B cell (primary cell): ENCODE measurements at regions not wholly inside any gene's neighbourhood (a gene's known extent, or its start where the extent isn't known, plus 50 kb on each side); places are given as distances from the start of the nearest gene placed in this dataset.

ENCODE experiments used
- ATAC-seq: fragments of 200-7000 bp; cut with Tn5 transposase; one replicate; pipeline ENCODE4 v1.10.0; 2021; ENCODE audit warnings: low read depth, mild to moderate bottlenecking, moderate number of reproducible peaks, moderate library complexity
- CTCF ChIA-PET: fragments of 350-600 bp; sonication (Branson Sonifier 250); formaldehyde crosslinking; loops from one replicate; lab custom pipeline; 2021; ENCODE audit warnings: antibody characterized with exemption, inconsistent platforms; lab: Charles Lee
- POLR2A ChIA-PET: fragments of 350-600 bp; sonication (Branson Sonifier 250); formaldehyde crosslinking; loops from one replicate; lab custom pipeline; 2021; ENCODE audit warnings: antibody characterized with exemption; lab: Charles Lee
- DNase-seq: peaks from one replicate; pipeline ENCODE4 v3.0.0; 2013
- H2AFZ ChIP-seq: 2 replicates; pipeline ENCODE4 v1.6.1; 2012; ENCODE audit warnings: mild to moderate bottlenecking, low read depth, low read length; ENCODE audit not compliant: insufficient read depth, poor library complexity, severe bottlenecking
- H3K27ac ChIP-seq, 2 donors: 1 replicate in 1 of 2; 2 replicates in 1 of 2; pipeline ENCODE4 v1.5.1; 2012 to 2013; ENCODE audit warnings: low read length in 2 of 2, mild to moderate bottlenecking in 2 of 2, moderate library complexity in 1 of 2
- H3K27me3 ChIP-seq, 4 experiments: fragments of 200-600 bp in 1 of 4; sonication (generic) in 1 of 4; replicated peaks in 1 of 4; 1 replicate in 2 of 4; 2 replicates in 2 of 4; pipeline versions ENCODE4 v1.6.1 to v1.7.0; 2013 to 2016; ENCODE audit warnings: low read length in 3 of 4, mild to moderate bottlenecking in 2 of 4, mixed read lengths in 1 of 4, moderate library complexity in 1 of 4; ENCODE audit not compliant: insufficient read depth in 4 of 4, control insufficient read depth in 3 of 4; ENCODE audit errors: control extremely low read depth in 1 of 4
- H3K36me3 ChIP-seq, 2 experiments: replicated peaks in 1 of 2; 1 replicate in 1 of 2; 2 replicates in 1 of 2; pipeline versions ENCODE4 v1.6.1 to v1.7.1; 2013; ENCODE audit warnings: low read length in 1 of 2; ENCODE audit not compliant: insufficient read depth in 2 of 2, control insufficient read depth in 1 of 2; ENCODE audit errors: control extremely low read depth in 1 of 2, extremely low read depth in 1 of 2
- H3K4me1 ChIP-seq, 2 donors: fragments of 200-600 bp in 1 of 2; sonication (generic) in 1 of 2; 1 replicate in 1 of 2; 2 replicates in 1 of 2; pipeline versions ENCODE4 v1.5.1 to v1.6.1; 2013 to 2017; ENCODE audit warnings: low read length in 2 of 2; ENCODE audit not compliant: control insufficient read depth in 2 of 2, insufficient read depth in 2 of 2
- H3K4me2 ChIP-seq: replicated peaks from 2 replicates; pipeline ENCODE3; 2012; ENCODE audit warnings: mild to moderate bottlenecking, low read depth, low read length; ENCODE audit not compliant: poor library complexity, severe bottlenecking
- H3K4me3 ChIP-seq, 5 experiments: fragments of 200-600 bp in 1 of 5; sonication (generic) in 1 of 5; 1 replicate in 3 of 5; 2 replicates in 2 of 5; pipeline versions ENCODE4 v1.5.1 to v1.7.0; 2011 to 2016; ENCODE audit warnings: low read length in 4 of 5, mild to moderate bottlenecking in 4 of 5, low read depth in 2 of 5, control low read depth in 1 of 5, moderate library complexity in 1 of 5; ENCODE audit not compliant: insufficient read depth in 1 of 5; ENCODE audit errors: control extremely low read depth in 1 of 5, extremely low read depth in 1 of 5
- H3K79me2 ChIP-seq: fragments of 200-600 bp; sonication (generic); one replicate; pipeline ENCODE4 v1.6.0; 2016; ENCODE audit warnings: low read length; ENCODE audit not compliant: control insufficient read depth, insufficient read depth
- H3K9ac ChIP-seq: fragments of 200-600 bp; sonication (generic); 2 replicates; pipeline ENCODE4 v1.6.1; 2017; ENCODE audit warnings: mild to moderate bottlenecking, low read length, moderate library complexity
- H3K9me3 ChIP-seq, 3 donors: one replicate each; pipeline versions ENCODE4 v1.6.1 to v1.7.1; 2013; ENCODE audit warnings: low read length in 2 of 3; ENCODE audit not compliant: control insufficient read depth in 2 of 3, insufficient read depth in 1 of 3; ENCODE audit errors: control extremely low read depth in 1 of 3
- H4K20me1 ChIP-seq: 2 replicates; pipeline ENCODE4 v1.6.0; 2012; ENCODE audit warnings: mild to moderate bottlenecking, low read length; ENCODE audit not compliant: insufficient read depth, control insufficient read depth, poor library complexity, severe bottlenecking
- H3K27ac Mint-ChIP-seq: one replicate; pipeline ENCODE4 v1.8.0; 2021; ENCODE audit warnings: mixed read lengths
- H3K27me3 Mint-ChIP-seq: one replicate; pipeline ENCODE4 v1.8.0; 2021; ENCODE audit warnings: mixed read lengths
- H3K4me1 Mint-ChIP-seq: one replicate; pipeline ENCODE4 v1.8.0; 2021; ENCODE audit warnings: mixed read lengths
- H3K4me3 Mint-ChIP-seq: one replicate; pipeline ENCODE4 v1.8.0; 2021; ENCODE audit warnings: mixed read lengths
- H3K9me3 Mint-ChIP-seq: one replicate; pipeline ENCODE4 v1.8.0; 2022; ENCODE audit warnings: mixed read lengths; ENCODE audit not compliant: insufficient read depth
- CTCF ChIP-seq: fragments of 200-600 bp; IDR thresholded peaks from one replicate; pipeline ENCODE4 v1.8.0; 2022; ENCODE audit warnings: antibody characterized with exemption, mild to moderate bottlenecking
- EZH2 ChIP-seq: IDR thresholded peaks from 2 replicates; pipeline ENCODE4 v1.6.1; 2012; ENCODE audit warnings: borderline replicate concordance, low read depth, mild to moderate bottlenecking, moderate library complexity, low read length; ENCODE audit not compliant: insufficient read depth, poor library complexity, severe bottlenecking
- WGBS: methylation state at CpG from one replicate; pipeline ENCODE4 v1.1.5; 2013; ENCODE audit warnings: missing lambda C conversion rate; ENCODE audit not compliant: insufficient coverage; 5-methylcytosine and 5-hydroxymethylcytosine counted together
- intact Hi-C: fragments of 100-400 bp; cut with micrococcal nuclease; formaldehyde crosslinking; loops from one replicate; pipeline ENCODE4 v1.10.0; 2022

GRCh38 chr2:71928734-71929481 lies 218.8 kb downstream of the CYP26B1 start:
- no peak for TF ChIP-seq EZH2
- no peak for TF ChIP-seq CTCF
- intact Hi-C loops: loop anchor here (10.0 kb wide), 1 partner anchor 1246 kb away; no protein-coding TSS in a partner anchor

More at GRCh38 chr2:71928734-71929481, 218.8 kb downstream of the CYP26B1 start:
- no peak overlapping the region for H3K4me3 Mint-ChIP-seq
- H3K27me3 Mint-ChIP-seq: no peaks in the 10 kb centered on the region
- H4K20me1 ChIP-seq: no peaks in the 10 kb centered on the region
- no peak overlapping the region for H3K4me2 ChIP-seq
- no peaks in the 10 kb centered on the region for H3K36me3 ChIP-seq
- no peaks in the 10 kb centered on the region for H3K27me3 ChIP-seq
- POLR2A ChIA-PET: no interaction called here
- ATAC-seq (no peak), DNase-seq (no peak)
- no peaks in the 10 kb centered on the region for H3K4me1 Mint-ChIP-seq
- no peak overlapping the region for H2AFZ ChIP-seq
- CTCF ChIA-PET: interaction anchor here (1.1 kb wide), 1 partner anchor 221 kb away, joined by 3 read pairs; no protein-coding TSS in a partner anchor
- no peak overlapping the region for H3K27ac ChIP-seq
- H3K9me3 ChIP-seq: peaks cover 0 to 2% (median 0%) of the 10 kb centered on the region in 3 donors
- WGBS: 84% methylated on average over 11 of the region's 11 CpGs
- H3K27ac Mint-ChIP-seq: no peak overlapping the region
- no peak overlapping the region for H3K4me3 ChIP-seq
- no peaks in the 10 kb centered on the region for H3K79me2 ChIP-seq
- H3K4me1 ChIP-seq: no peaks in the 10 kb centered on the region
- no peak overlapping the region for H3K9ac ChIP-seq
- no peaks in the 10 kb centered on the region for H3K9me3 Mint-ChIP-seq
